ENCODE measurements at regions not wholly inside any gene's neighbourhood (a gene's known extent, or its start where the extent isn't known, plus 50 kb on each side); places are given as distances from the start of the nearest gene placed in this dataset.

DNA sequence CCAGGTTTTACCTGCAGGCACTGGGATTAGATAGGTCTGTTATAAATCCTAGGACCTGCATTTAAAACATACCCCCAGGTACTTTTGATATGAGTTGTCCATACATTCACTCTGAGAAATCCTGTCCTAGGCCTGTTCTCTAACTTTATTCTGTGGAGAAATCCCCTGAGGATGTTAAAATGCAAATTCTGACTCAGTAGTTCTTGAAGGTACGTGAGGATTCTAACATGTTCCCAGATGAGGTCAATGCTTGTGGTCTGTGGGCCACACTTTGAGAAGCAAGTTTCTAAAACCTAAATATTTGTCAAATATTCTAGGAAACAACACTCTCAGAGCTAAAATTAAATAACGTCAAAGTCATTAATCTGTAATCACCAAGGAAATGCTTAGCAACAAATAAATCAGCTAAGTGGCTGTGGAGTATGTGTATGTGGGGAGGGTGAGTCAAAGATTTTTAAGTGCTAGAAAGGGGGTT is 101.3 kb upstream of the MAGEB16 start:
- no peaks in the 10 kb centered on the region for H3K36me3 Mint-ChIP-seq (ENCODE audit: low read depth)
- no peak overlapping the region for H3K27ac Mint-ChIP-seq
- H3K27me3 Mint-ChIP-seq: no peaks in the 10 kb centered on the region
- ChIA-PET CTCF (no interaction called here), POLR2A (no interaction called here)
- no peaks in the 10 kb centered on the region for H3K4me1 Mint-ChIP-seq
- DNase-seq: no peak
- H3K9me3 Mint-ChIP-seq: no peaks in the 10 kb centered on the region
- no peak overlapping the region for H3K4me3 Mint-ChIP-seq

GRCh38 chrX:35699642-35700041 is 98.5 kb upstream of the MAGEB16 start:
- POLR2A ChIA-PET: no interaction called here
- Mint-ChIP-seq H3K27ac (no peak overlapping the region), H3K4me3 (no peak overlapping the region), H3K9me3 (no peaks in the 10 kb centered on the region), H3K36me3 (ENCODE audit: low read depth) (no peaks in the 10 kb centered on the region), H3K4me1 (no peaks in the 10 kb centered on the region), H3K27me3 (no peaks in the 10 kb centered on the region)
- no peak for DNase-seq
- CTCF ChIA-PET: no interaction called here

GRCh38 chrX:35700121-35700520 is 98.0 kb upstream of the MAGEB16 start:
- ChIA-PET POLR2A (no interaction called here), CTCF (no interaction called here)
- no peaks in the 10 kb centered on the region for H3K9me3 Mint-ChIP-seq
- no peaks in the 10 kb centered on the region for H3K27me3 Mint-ChIP-seq
- DNase-seq: no peak
- H3K36me3 Mint-ChIP-seq (ENCODE audit: low read depth): no peaks in the 10 kb centered on the region
- no peak overlapping the region for H3K4me3 Mint-ChIP-seq
- no peaks in the 10 kb centered on the region for H3K4me1 Mint-ChIP-seq
- H3K27ac Mint-ChIP-seq: no peak overlapping the region

DNA sequence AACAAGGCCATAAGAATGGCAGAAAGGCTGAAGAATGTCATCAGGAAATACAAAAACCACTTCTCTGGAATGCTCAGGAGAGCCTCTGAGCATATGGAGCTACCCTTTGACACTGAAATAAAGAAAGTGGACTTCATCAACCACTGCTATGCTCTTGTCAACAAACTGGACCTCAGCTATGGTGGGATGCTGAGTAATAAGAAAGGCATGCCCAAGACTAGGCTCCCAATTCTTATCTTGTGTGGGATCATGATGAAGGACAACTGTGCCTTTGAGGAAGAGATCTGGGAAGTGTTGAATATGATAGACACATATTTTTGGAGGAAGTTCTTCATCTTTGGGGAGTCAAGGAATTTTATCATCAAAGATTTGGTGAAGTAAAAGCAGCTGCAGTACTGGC is 86.9 kb upstream of the MAGEB16 start:
- no peaks in the 10 kb centered on the region for H3K27me3 Mint-ChIP-seq
- CTCF ChIA-PET: no interaction called here
- POLR2A ChIA-PET: no interaction called here

DNA sequence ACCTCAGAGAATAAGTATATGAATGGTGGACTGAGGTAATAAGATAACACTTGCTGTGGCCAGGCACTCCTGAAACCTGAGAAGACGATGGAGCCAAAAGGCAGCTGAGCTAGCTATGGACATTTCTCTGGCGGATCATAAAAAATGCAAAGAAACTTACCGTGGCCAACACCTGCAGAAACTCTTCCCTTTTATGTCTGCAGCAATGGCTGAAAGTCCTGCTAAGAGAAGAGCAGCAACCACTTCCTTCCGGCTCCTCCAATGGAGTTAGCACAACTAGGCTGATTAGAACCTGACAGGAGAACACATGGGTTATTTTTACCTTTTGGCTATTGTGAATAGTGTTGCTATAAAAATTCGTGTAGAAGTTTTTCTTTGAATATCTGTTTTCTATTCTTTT is 76.0 kb upstream of the MAGEB16 start:
- CTCF ChIA-PET: no interaction called here
- Mint-ChIP-seq H3K4me1 (no peaks in the 10 kb centered on the region), H3K4me3 (no peak overlapping the region)

More for the DNA sequence above, 86.9 kb upstream of the MAGEB16 start:
- Mint-ChIP-seq H3K27ac (no peak overlapping the region), H3K4me3 (no peak overlapping the region), H3K4me1 (no peaks in the 10 kb centered on the region), H3K36me3 (ENCODE audit: low read depth) (no peaks in the 10 kb centered on the region), H3K9me3 (no peaks in the 10 kb centered on the region)
- no peak for DNase-seq

GRCh38 chrX:35726176-35726575 is 72.0 kb upstream of the MAGEB16 start:
- CTCF ChIA-PET: no interaction called here
- H3K27ac Mint-ChIP-seq: no peak overlapping the region
- H3K36me3 Mint-ChIP-seq (ENCODE audit: low read depth): no peaks in the 10 kb centered on the region

More for the DNA sequence above, 76.0 kb upstream of the MAGEB16 start:
- no peaks in the 10 kb centered on the region for H3K27me3 Mint-ChIP-seq
- POLR2A ChIA-PET: no interaction called here
- H3K9me3 Mint-ChIP-seq: no peaks in the 10 kb centered on the region
- H3K36me3 Mint-ChIP-seq (ENCODE audit: low read depth): no peaks in the 10 kb centered on the region
- DNase-seq: no peak
- no peak overlapping the region for H3K27ac Mint-ChIP-seq

GRCh38 chrX:35728481-35728880 is 69.7 kb upstream of the MAGEB16 start:
- H3K9me3 Mint-ChIP-seq: no peaks in the 10 kb centered on the region
- no peaks in the 10 kb centered on the region for H3K36me3 Mint-ChIP-seq (ENCODE audit: low read depth)
- CTCF ChIA-PET: no interaction called here
- DNase-seq: no peak
- H3K4me1 Mint-ChIP-seq: no peaks in the 10 kb centered on the region
- POLR2A ChIA-PET: no interaction called here
- no peak overlapping the region for H3K4me3 Mint-ChIP-seq
- no peak overlapping the region for H3K27ac Mint-ChIP-seq
- H3K27me3 Mint-ChIP-seq: no peaks in the 10 kb centered on the region

More at GRCh38 chrX:35726176-35726575, 72.0 kb upstream of the MAGEB16 start:
- no peaks in the 10 kb centered on the region for H3K27me3 Mint-ChIP-seq
- no peak overlapping the region for H3K4me3 Mint-ChIP-seq
- no peak for DNase-seq
- H3K4me1 Mint-ChIP-seq: no peaks in the 10 kb centered on the region
- H3K9me3 Mint-ChIP-seq: no peaks in the 10 kb centered on the region
- POLR2A ChIA-PET: no interaction called here

DNA sequence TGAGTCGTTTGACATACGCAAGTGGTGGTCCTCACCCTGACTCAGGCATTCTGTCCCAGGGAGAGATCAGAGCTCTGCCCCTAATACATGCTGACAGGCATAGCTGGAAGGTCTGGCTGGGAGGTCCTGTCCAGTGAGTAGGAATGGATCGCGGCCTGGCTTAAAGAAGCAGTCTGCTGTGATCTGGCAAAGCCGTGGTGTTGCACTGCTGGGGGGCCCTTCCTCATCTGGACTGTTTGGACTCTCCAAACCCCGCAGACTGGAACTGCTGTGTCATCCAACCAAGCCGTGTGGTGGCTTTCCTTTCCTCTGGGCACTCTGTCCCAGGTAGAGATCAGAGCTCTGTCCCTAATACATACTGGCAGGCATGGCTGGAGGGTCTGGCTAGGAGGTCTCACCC is 64.3 kb upstream of the MAGEB16 start:
- POLR2A ChIA-PET: no interaction called here
- H3K27me3 Mint-ChIP-seq: no peaks in the 10 kb centered on the region
- H3K9me3 Mint-ChIP-seq: no peaks in the 10 kb centered on the region
- no peaks in the 10 kb centered on the region for H3K36me3 Mint-ChIP-seq (ENCODE audit: low read depth)
- no peak overlapping the region for H3K27ac Mint-ChIP-seq
- no peak for DNase-seq
- no peak overlapping the region for H3K4me3 Mint-ChIP-seq
- no peaks in the 10 kb centered on the region for H3K4me1 Mint-ChIP-seq
- CTCF ChIA-PET: no interaction called here

DNA sequence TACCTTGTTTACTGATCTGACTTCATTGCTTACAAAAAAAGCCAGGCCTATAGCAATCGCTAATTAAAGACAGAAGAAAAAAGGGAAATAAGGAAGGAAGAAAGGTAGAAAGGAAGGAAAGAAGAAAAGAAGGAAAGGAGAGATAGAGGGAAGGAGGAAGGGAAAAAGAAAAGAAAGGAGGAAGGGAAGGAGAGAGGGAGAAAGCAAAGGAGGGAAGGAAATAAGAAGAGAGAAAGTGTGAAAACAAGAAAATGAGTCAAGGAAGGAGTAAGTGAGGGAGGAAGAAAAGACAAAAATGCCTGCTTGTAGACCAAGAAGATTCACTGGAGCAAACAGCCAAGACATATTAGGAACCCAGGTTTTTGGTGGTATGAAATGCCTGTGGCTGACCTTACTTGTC is 57.0 kb upstream of the MAGEB16 start:
- Mint-ChIP-seq H3K27ac (no peak overlapping the region), H3K4me1 (no peaks in the 10 kb centered on the region), H3K9me3 (no peaks in the 10 kb centered on the region), H3K27me3 (no peaks in the 10 kb centered on the region), H3K4me3 (no peak overlapping the region), H3K36me3 (ENCODE audit: low read depth) (no peaks in the 10 kb centered on the region)
- ChIA-PET CTCF (no interaction called here), POLR2A (no interaction called here)
- no peak for DNase-seq

DNA sequence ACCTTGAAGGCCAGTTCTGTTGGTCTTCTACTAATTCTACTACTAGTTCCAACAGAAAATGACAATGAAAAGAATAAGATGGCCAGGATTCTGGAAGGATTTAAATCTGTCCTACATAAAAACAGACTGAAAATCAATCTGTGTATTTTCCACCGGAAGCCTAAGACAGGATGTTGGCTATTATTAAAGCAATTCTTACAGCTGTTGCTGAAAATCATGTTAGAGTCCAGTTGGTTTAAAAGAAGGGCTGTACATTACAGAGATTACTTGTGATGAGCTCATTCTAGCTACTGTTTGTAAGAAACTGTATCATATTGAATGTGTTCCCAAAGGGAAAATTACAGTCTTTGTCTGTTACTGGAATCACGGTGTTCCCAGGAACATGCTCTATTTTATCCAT is 54.8 kb upstream of the MAGEB16 start:
- H3K4me3 Mint-ChIP-seq: no peak overlapping the region
- POLR2A ChIA-PET: no interaction called here
- no peaks in the 10 kb centered on the region for H3K36me3 Mint-ChIP-seq (ENCODE audit: low read depth)
- no peaks in the 10 kb centered on the region for H3K27me3 Mint-ChIP-seq
- H3K4me1 Mint-ChIP-seq: no peaks in the 10 kb centered on the region
- no peak for DNase-seq
- H3K9me3 Mint-ChIP-seq: no peaks in the 10 kb centered on the region
- CTCF ChIA-PET: no interaction called here
- no peak overlapping the region for H3K27ac Mint-ChIP-seq
